Hepatocyte (in vitro differentiated cells): ENCODE measurements at regions not wholly inside any gene's neighbourhood (a gene's known extent, or its start where the extent isn't known, plus 50 kb on each side); places are given as distances from the start of the nearest gene placed in this dataset.

Experiments
- CTCF ChIP-seq: fragments of 200-600 bp; sonication (generic); IDR thresholded peaks from 2 replicates; pipeline ENCODE4 v1.5.1; 2016; ENCODE audit warnings: antibody characterized with exemption, mild to moderate bottlenecking; ENCODE audit not compliant: poor library complexity
- EZH2 ChIP-seq: fragments of 200-600 bp; sonication (generic); IDR thresholded peaks from 2 replicates; pipeline ENCODE4 v1.6.1; 2016; ENCODE audit warnings: antibody characterized with exemption, mild to moderate bottlenecking, borderline replicate concordance
- EZH2phosphoT487 ChIP-seq: fragments of 200-600 bp; sonication (generic); IDR thresholded peaks from one replicate; pipeline ENCODE4 v1.6.1; 2018; ENCODE audit warnings: antibody characterized with exemption, mild to moderate bottlenecking, low read depth, moderate library complexity; ENCODE audit not compliant: unreplicated experiment, severe bottlenecking

- no peak for TF ChIP-seq EZH2
- no peak for TF ChIP-seq CTCF
- TF ChIP-seq EZH2phosphoT487, result no peak
Observed at GRCh38 chr7:110397927-110398660, 692.8 kb upstream of the LRRN3 start.
